ENCODE measurements at regions not wholly inside any gene's neighbourhood (a gene's known extent, or its start where the extent isn't known, plus 50 kb on each side); places are given as distances from the start of the nearest gene placed in this dataset.

GRCh38 chr22:47914481-47915097, 1152.1 kb downstream of the TBC1D22A start:
- Mint-ChIP-seq H3K4me1 (peaks cover 15% of the 10 kb centered on the region), H3K9me3 (peaks cover 4% of the 10 kb centered on the region), H3K27ac (ENCODE audit: unreplicated experiment) (no peak overlapping the region), H3K4me3 (no peak overlapping the region), H3K27me3 (ENCODE audit: low read depth) (peaks cover 7% of the 10 kb centered on the region), H3K36me3 (ENCODE audit: low read depth) (peaks cover 4% of the 10 kb centered on the region)
- no peak for DNase-seq (ENCODE audit: low read depth, low spot score)
- no peak for TF ChIP-seq CTCF (conservative IDR thresholded peaks at IDR 0.05)

GRCh38 chr22:47902646-47903180, 1140.3 kb downstream of the TBC1D22A start:
- Mint-ChIP-seq H3K27ac (ENCODE audit: unreplicated experiment) (no peak overlapping the region), H3K4me1 (no peaks in the 10 kb centered on the region), H3K9me3 (peaks cover 2% of the 10 kb centered on the region), H3K27me3 (ENCODE audit: low read depth) (peaks cover 15% of the 10 kb centered on the region), H3K4me3 (no peak overlapping the region), H3K36me3 (ENCODE audit: low read depth) (peaks cover 3% of the 10 kb centered on the region)
- TF ChIP-seq CTCF (conservative IDR thresholded peaks at IDR 0.05) = no peak
- no peak for DNase-seq (ENCODE audit: low read depth, low spot score)

- no peak for DNase-seq (ENCODE audit: low read depth, low spot score)
- TF ChIP-seq CTCF (conservative IDR thresholded peaks at IDR 0.05) = no peak
- no peaks in the 10 kb centered on the region for H3K4me1 Mint-ChIP-seq
- peaks cover 2% of the 10 kb centered on the region for H3K9me3 Mint-ChIP-seq
- H3K27me3 Mint-ChIP-seq (ENCODE audit: low read depth) = peaks cover 17% of the 10 kb centered on the region
- H3K4me3 Mint-ChIP-seq = no peak overlapping the region
- peaks cover 3% of the 10 kb centered on the region for H3K36me3 Mint-ChIP-seq (ENCODE audit: low read depth)
- H3K27ac Mint-ChIP-seq (ENCODE audit: unreplicated experiment) = no peak overlapping the region
Observed at GRCh38 chr22:47901911-47902310, 1139.5 kb downstream of the TBC1D22A start.

GRCh38 chr22:47899894-47900293, 1137.4 kb downstream of the TBC1D22A start:
- H3K9me3 Mint-ChIP-seq = no peaks in the 10 kb centered on the region
- no peak for DNase-seq (ENCODE audit: low read depth, low spot score)
- TF ChIP-seq CTCF (conservative IDR thresholded peaks at IDR 0.05) = no peak
- H3K4me3 Mint-ChIP-seq = no peak overlapping the region
- H3K4me1 Mint-ChIP-seq = no peaks in the 10 kb centered on the region
- H3K27ac Mint-ChIP-seq (ENCODE audit: unreplicated experiment) = no peak overlapping the region
- peaks cover 2% of the 10 kb centered on the region for H3K36me3 Mint-ChIP-seq (ENCODE audit: low read depth)
- H3K27me3 Mint-ChIP-seq (ENCODE audit: low read depth) = peaks cover 13% of the 10 kb centered on the region

GRCh38 chr22:47898946-47899345, 1136.5 kb downstream of the TBC1D22A start:
- H3K4me1 Mint-ChIP-seq = no peaks in the 10 kb centered on the region
- no peak overlapping the region for H3K4me3 Mint-ChIP-seq
- no peak for DNase-seq (ENCODE audit: low read depth, low spot score)
- no peak for TF ChIP-seq CTCF (conservative IDR thresholded peaks at IDR 0.05)
- peaks cover 6% of the 10 kb centered on the region for H3K36me3 Mint-ChIP-seq (ENCODE audit: low read depth)
- peaks cover 5% of the 10 kb centered on the region for H3K9me3 Mint-ChIP-seq
- H3K27ac Mint-ChIP-seq (ENCODE audit: unreplicated experiment) = no peak overlapping the region
- H3K27me3 Mint-ChIP-seq (ENCODE audit: low read depth) = peaks cover 15% of the 10 kb centered on the region

Data from neural crest cell (in vitro differentiated cells).